ENCODE measurements at regions not wholly inside any gene's neighbourhood (a gene's known extent, or its start where the extent isn't known, plus 50 kb on each side); places are given as distances from the start of the nearest gene placed in this dataset.

DNA sequence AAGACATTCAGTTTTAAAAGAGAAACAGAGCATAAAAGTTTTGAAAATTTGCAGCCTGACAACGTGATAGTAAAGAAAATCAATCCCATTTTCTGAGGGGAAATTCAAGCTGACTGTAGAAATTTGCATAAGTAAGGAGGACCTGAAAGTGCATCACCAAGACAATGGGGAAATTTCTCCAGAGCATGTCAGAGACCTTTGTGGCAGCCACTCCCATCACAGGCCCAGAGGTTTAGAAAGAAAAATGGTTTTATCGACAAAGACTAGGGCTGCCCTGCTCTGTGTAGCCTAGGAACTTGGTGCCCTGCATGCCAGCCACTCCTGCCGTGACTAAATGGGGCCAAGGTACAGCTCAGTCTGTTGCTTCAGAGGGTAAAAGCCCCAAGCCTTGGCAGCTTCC, 1640.2 kb upstream of the PRMT6 start:
- no peak for DNase-seq (ENCODE audit: low read depth)
- H3K4me3 ChIP-seq (replicated peaks; ENCODE audit: low read depth, low read length): no peak overlapping the region
- TF ChIP-seq, protein P1, sequence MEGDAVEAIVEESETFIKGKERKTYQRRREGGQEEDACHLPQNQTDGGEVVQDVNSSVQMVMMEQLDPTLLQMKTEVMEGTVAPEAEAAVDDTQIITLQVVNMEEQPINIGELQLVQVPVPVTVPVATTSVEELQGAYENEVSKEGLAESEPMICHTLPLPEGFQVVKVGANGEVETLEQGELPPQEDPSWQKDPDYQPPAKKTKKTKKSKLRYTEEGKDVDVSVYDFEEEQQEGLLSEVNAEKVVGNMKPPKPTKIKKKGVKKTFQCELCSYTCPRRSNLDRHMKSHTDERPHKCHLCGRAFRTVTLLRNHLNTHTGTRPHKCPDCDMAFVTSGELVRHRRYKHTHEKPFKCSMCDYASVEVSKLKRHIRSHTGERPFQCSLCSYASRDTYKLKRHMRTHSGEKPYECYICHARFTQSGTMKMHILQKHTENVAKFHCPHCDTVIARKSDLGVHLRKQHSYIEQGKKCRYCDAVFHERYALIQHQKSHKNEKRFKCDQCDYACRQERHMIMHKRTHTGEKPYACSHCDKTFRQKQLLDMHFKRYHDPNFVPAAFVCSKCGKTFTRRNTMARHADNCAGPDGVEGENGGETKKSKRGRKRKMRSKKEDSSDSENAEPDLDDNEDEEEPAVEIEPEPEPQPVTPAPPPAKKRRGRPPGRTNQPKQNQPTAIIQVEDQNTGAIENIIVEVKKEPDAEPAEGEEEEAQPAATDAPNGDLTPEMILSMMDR (IDR thresholded peaks at IDR 0.05; ENCODE audit: low read length, missing control alignments): no peak

GRCh38 chr1:105419030-105419429, 1637.4 kb upstream of the PRMT6 start:
- TF ChIP-seq, protein P1 (IDR thresholded peaks at IDR 0.05; ENCODE audit: low read length, missing control alignments): no peak
- H3K4me3 ChIP-seq (replicated peaks; ENCODE audit: low read depth, low read length): no peak overlapping the region
- DNase-seq (ENCODE audit: low read depth): no peak

- TF ChIP-seq, protein P1 (IDR thresholded peaks at IDR 0.05; ENCODE audit: low read length, missing control alignments): no peak
- peak; percentile 13 for DNase-seq (ENCODE audit: low read depth)
- no peak overlapping the region for H3K4me3 ChIP-seq (replicated peaks; ENCODE audit: low read depth, low read length)
These were observed 1628.9 kb upstream of the PRMT6 start for GRCh38 chr1:105427543-105427942.

GRCh38 chr1:105436589-105437259, 1619.8 kb upstream of the PRMT6 start:
- H3K4me3 ChIP-seq (replicated peaks; ENCODE audit: low read depth, low read length): no peak overlapping the region
- DNase-seq (ENCODE audit: low read depth): no peak
- TF ChIP-seq, protein P1 (IDR thresholded peaks at IDR 0.05; ENCODE audit: low read length, missing control alignments): no peak

GRCh38 chr1:105437847-105438246, 1618.6 kb upstream of the PRMT6 start:
- TF ChIP-seq, protein P1 (IDR thresholded peaks at IDR 0.05; ENCODE audit: low read length, missing control alignments): no peak
- no peak overlapping the region for H3K4me3 ChIP-seq (replicated peaks; ENCODE audit: low read depth, low read length)
- no peak for DNase-seq (ENCODE audit: low read depth)

DNA sequence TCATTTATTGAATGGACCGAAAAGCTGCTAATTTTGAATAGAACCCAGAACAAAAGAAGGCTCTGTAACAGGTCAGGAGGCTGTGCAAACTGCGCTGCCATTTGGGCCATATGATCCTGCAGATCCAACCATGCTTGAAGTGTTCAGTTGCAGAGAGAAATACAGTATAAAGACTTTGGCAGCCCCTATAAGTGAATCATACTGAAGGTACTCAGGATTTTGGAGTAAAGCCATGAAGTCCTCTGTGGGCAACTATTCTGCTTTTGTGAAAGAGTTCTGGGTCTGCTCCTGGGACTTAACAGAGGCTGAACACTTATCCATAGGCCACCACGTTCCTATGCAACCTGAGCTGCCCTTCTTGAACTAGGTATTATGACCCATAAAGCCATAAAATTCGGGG, 1613.6 kb upstream of the PRMT6 start:
- DNase-seq (ENCODE audit: low read depth): peak; percentile 1
- no peak overlapping the region for H3K4me3 ChIP-seq (replicated peaks; ENCODE audit: low read depth, low read length)
- TF ChIP-seq, protein P1 (IDR thresholded peaks at IDR 0.05; ENCODE audit: low read length, missing control alignments): no peak

- no peak for DNase-seq (ENCODE audit: low read depth)
- no peak overlapping the region for H3K4me3 ChIP-seq (replicated peaks; ENCODE audit: low read depth, low read length)
- TF ChIP-seq, protein P1 (IDR thresholded peaks at IDR 0.05; ENCODE audit: low read length, missing control alignments): no peak
These were observed 1596.7 kb upstream of the PRMT6 start for GRCh38 chr1:105459759-105460158.
